ENCODE measurements at regions not wholly inside any gene's neighbourhood (a gene's known extent, or its start where the extent isn't known, plus 50 kb on each side); places are given as distances from the start of the nearest gene placed in this dataset.
"Not testable (repeated sequence)": the region's sequence is repeated elsewhere in the genome, so short reads cannot be mapped to it uniquely, and the experiment has no call there.

- no peak for TF ChIP-seq CTCF (conservative IDR thresholded peaks at IDR 0.05 in 1 of 2, IDR thresholded peaks at IDR 0.05 in 1 of 2; ENCODE audit: low read depth in 1 of 2, low read length in 2 of 2)
- no peak for TF ChIP-seq EZH2 (IDR thresholded peaks at IDR 0.05; ENCODE audit: low read length, missing control alignments)
- no peak overlapping the region for H3K4me2 ChIP-seq (ENCODE audit: extremely low read depth, insufficient read depth, low read length)
Measured at GRCh38 chr14:40218282-40218941, 786.2 kb upstream of the FBXO33 start.

GRCh38 chr14:40216976-40217375 is 784.7 kb upstream of the FBXO33 start:
- Histone ChIP-seq H4K20me1 (ENCODE audit: control insufficient read depth, extremely low read depth, insufficient read depth, low read length) (no peaks in the 10 kb centered on the region), H3K79me2 (ENCODE audit: control insufficient read depth, insufficient read depth, low read length) (no peaks in the 10 kb centered on the region), H3K4me2 (ENCODE audit: extremely low read depth, insufficient read depth, low read length) (no peak overlapping the region), H3K27me3 (ENCODE audit: control insufficient read depth, insufficient read depth, low read length) (no peaks in the 10 kb centered on the region), H3K4me1 (ENCODE audit: control insufficient read depth, extremely low read depth, insufficient read depth, low read length) (no peaks in the 10 kb centered on the region), H3K9ac (ENCODE audit: insufficient read depth, low read length) (no peak overlapping the region), H3K4me3 (replicated peaks in 1 of 4; ENCODE audit: control extremely low read depth in 1 of 4, insufficient read depth in 1 of 4, low read depth in 3 of 4, low read length in 4 of 4) (no peak overlapping the region), H3K36me3 (ENCODE audit: control insufficient read depth, insufficient read depth, low read length) (no peaks in the 10 kb centered on the region), H2AFZ (ENCODE audit: low read length) (no peak overlapping the region), H3K9me3 (ENCODE audit: control insufficient read depth, insufficient read depth, low read depth, low read length) (no peaks in the 10 kb centered on the region), H3K27ac (ENCODE audit: insufficient read depth, low read length) (no peak overlapping the region)
- no peak for DNase-seq (ENCODE audit: low read depth in 2 of 2)
- TF ChIP-seq EZH2 (IDR thresholded peaks at IDR 0.05; ENCODE audit: low read length, missing control alignments), result no peak
- no peak for TF ChIP-seq CTCF (conservative IDR thresholded peaks at IDR 0.05 in 1 of 2, IDR thresholded peaks at IDR 0.05 in 1 of 2; ENCODE audit: low read depth in 1 of 2, low read length in 2 of 2)

More at GRCh38 chr14:40218282-40218941, 786.2 kb upstream of the FBXO33 start:
- Histone ChIP-seq H3K27ac (ENCODE audit: insufficient read depth, low read length) (no peak overlapping the region), H4K20me1 (ENCODE audit: control insufficient read depth, extremely low read depth, insufficient read depth, low read length) (no peaks in the 10 kb centered on the region), H3K79me2 (ENCODE audit: control insufficient read depth, insufficient read depth, low read length) (no peaks in the 10 kb centered on the region), H3K27me3 (ENCODE audit: control insufficient read depth, insufficient read depth, low read length) (no peaks in the 10 kb centered on the region), H3K4me3 (replicated peaks in 1 of 4; ENCODE audit: control extremely low read depth in 1 of 4, insufficient read depth in 1 of 4, low read depth in 3 of 4, low read length in 4 of 4) (no peak overlapping the region), H3K9ac (ENCODE audit: insufficient read depth, low read length) (no peak overlapping the region), H2AFZ (ENCODE audit: low read length) (no peak overlapping the region), H3K4me1 (ENCODE audit: control insufficient read depth, extremely low read depth, insufficient read depth, low read length) (no peaks in the 10 kb centered on the region), H3K36me3 (ENCODE audit: control insufficient read depth, insufficient read depth, low read length) (no peaks in the 10 kb centered on the region), H3K9me3 (ENCODE audit: control insufficient read depth, insufficient read depth, low read depth, low read length) (no peaks in the 10 kb centered on the region)
- no peak for DNase-seq (ENCODE audit: low read depth in 2 of 2)

GRCh38 chr14:40216408-40216807 is 784.2 kb upstream of the FBXO33 start:
- H3K9me3 ChIP-seq (ENCODE audit: control insufficient read depth, insufficient read depth, low read depth, low read length); H3K9ac ChIP-seq (ENCODE audit: insufficient read depth, low read length); H3K4me2 ChIP-seq (ENCODE audit: extremely low read depth, insufficient read depth, low read length); H3K36me3 ChIP-seq (ENCODE audit: control insufficient read depth, insufficient read depth, low read length); H3K4me1 ChIP-seq (ENCODE audit: control insufficient read depth, extremely low read depth, insufficient read depth, low read length); H2AFZ ChIP-seq (ENCODE audit: low read length); DNase-seq (ENCODE audit: low read depth in 2 of 2); H4K20me1 ChIP-seq (ENCODE audit: control insufficient read depth, extremely low read depth, insufficient read depth, low read length); H3K27me3 ChIP-seq (ENCODE audit: control insufficient read depth, insufficient read depth, low read length); H3K79me2 ChIP-seq (ENCODE audit: control insufficient read depth, insufficient read depth, low read length); H3K27ac ChIP-seq (ENCODE audit: insufficient read depth, low read length); H3K4me3 ChIP-seq (replicated peaks in 1 of 4; ENCODE audit: control extremely low read depth in 1 of 4, insufficient read depth in 1 of 4, low read depth in 3 of 4, low read length in 4 of 4): not testable (repeated sequence)

Data from fibroblast of lung (primary cell).